A549 (cell line): ENCODE measurements at regions not wholly inside any gene's neighbourhood (a gene's known extent, or its start where the extent isn't known, plus 50 kb on each side); places are given as distances from the start of the nearest gene placed in this dataset.

Source experiments
- ATAC-seq, 2 experiments: fragments of 200-7000 bp in 1 of 2; fragments of >200 bp in 1 of 2; cut with Nextera tagmentation in 1 of 2; cut with Tn5 transposase in 1 of 2; 3 replicates each; pipeline versions ENCODE4 v1.8.0 to v1.9.1; 2018 to 2020; ENCODE audit warnings: mild to moderate bottlenecking in 1 of 2, moderate library complexity in 1 of 2
- CTCF ChIA-PET: fragments of 300-600 bp; sonication (Branson Sonifier 250); formaldehyde crosslinking; extraction: SDS; loops from one replicate; lab custom pipeline; 2021; ENCODE audit warnings: antibody characterized with exemption, inconsistent platforms; lab: Yijun Ruan, JAX
- POLR2A ChIA-PET: fragments of 350-600 bp; formaldehyde crosslinking; extraction: SDS; loops from one replicate; lab custom pipeline; 2021; ENCODE audit warnings: antibody characterized with exemption, inconsistent platforms; lab: Yijun Ruan, JAX
- DNase-seq, 2 experiments: peaks; one replicate each; pipeline versions ENCODE4 v3.0.0 to v3.0.0-alpha.2; 2011 to 2016; ENCODE audit warnings: low read depth in 1 of 2, low spot score in 1 of 2
- FAIRE-seq: peaks from 2 replicates; lab custom pipeline; 2011; peaks lifted over from hg19 to GRCh38; lab: Jason Lieb, UNC
- H3K27ac ChIP-seq, 2 experiments: fragments of >200 bp; sonication (Bioruptor Twin); formaldehyde crosslinking; 3 replicates each; pipeline ENCODE4 v1.5.1; 2016 to 2017
- H3K4me1 ChIP-seq: fragments of >200 bp; sonication (Bioruptor Twin); formaldehyde crosslinking; 3 replicates; pipeline ENCODE4 v1.6.1; 2016
- H3K4me2 ChIP-seq: fragments of >200 bp; sonication (Bioruptor Twin); formaldehyde crosslinking; 3 replicates; pipeline ENCODE4 v1.6.1; 2016
- H3K4me3 ChIP-seq: fragments of >200 bp; sonication (Bioruptor Twin); formaldehyde crosslinking; 3 replicates; pipeline ENCODE4 v1.5.1; 2016
- H3K9me3 ChIP-seq: fragments of >200 bp; sonication (Bioruptor Twin); formaldehyde crosslinking; 3 replicates; pipeline ENCODE4 v1.6.1; 2016
- BHLHE40 ChIP-seq: IDR thresholded peaks from 2 replicates; pipeline ENCODE4 v1.6.1; 2012; ENCODE audit warnings: low read depth, low read length, inconsistent platforms
- CBX8 ChIP-seq: fragments of 200-600 bp; sonication (generic); IDR thresholded peaks from 2 replicates; pipeline ENCODE4 v1.6.1; 2016
- CEBPB ChIP-seq, 2 experiments: fragments of >200 bp in 1 of 2; sonication (Bioruptor Twin) in 1 of 2; formaldehyde crosslinking in 1 of 2; IDR thresholded peaks; 2 replicates each; pipeline ENCODE4 v1.6.1; 2012 to 2016
- CHD4 ChIP-seq: fragments of 200-600 bp; sonication (generic); IDR thresholded peaks from 2 replicates; pipeline ENCODE4 v1.6.1; 2016; ENCODE audit warnings: antibody characterized with exemption, mild to moderate bottlenecking, borderline replicate concordance
- EHF ChIP-seq: fragments of 250-450 bp; sonication (Bioruptor Pico); IDR thresholded peaks from 2 replicates; pipeline ENCODE4 v1.5.0; 2020; ENCODE audit warnings: mild to moderate bottlenecking
- FOSB ChIP-seq: fragments of 250-450 bp; sonication (Bioruptor Pico); IDR thresholded peaks from 2 replicates; pipeline ENCODE4 v1.5.0; 2020; ENCODE audit warnings: mild to moderate bottlenecking, moderate library complexity
- FOSL2 ChIP-seq, 2 experiments: fragments of 450-650 bp in 1 of 2; fragments of >200 bp in 1 of 2; sonication (Bioruptor Twin) in 1 of 2; formaldehyde crosslinking; IDR thresholded peaks; 2 replicates each; pipeline versions ENCODE4 v1.5.0 to v1.6.1; 2016 to 2020; ENCODE audit warnings: mild to moderate bottlenecking in 1 of 2, moderate library complexity in 1 of 2
- HDAC2 ChIP-seq: fragments of 200-600 bp; sonication (generic); IDR thresholded peaks from 2 replicates; pipeline ENCODE4 v1.6.1; 2016
- HEYL ChIP-seq: fragments of 250-450 bp; sonication (Bioruptor Pico); IDR thresholded peaks from 2 replicates; pipeline ENCODE4 v1.8.0; 2021; ENCODE audit warnings: mild to moderate bottlenecking, moderate library complexity
- HOXA7 ChIP-seq: fragments of 250-450 bp; sonication (Bioruptor Pico); IDR thresholded peaks from 2 replicates; pipeline ENCODE4 v1.5.0; 2020; ENCODE audit warnings: mild to moderate bottlenecking, moderate library complexity
- JUN ChIP-seq, 2 experiments: fragments of >200 bp; sonication (Bioruptor Twin); formaldehyde crosslinking; IDR thresholded peaks; 2 replicates in 1 of 2; 3 replicates in 1 of 2; pipeline ENCODE4 v1.6.1; 2016 to 2017
- KDM5A ChIP-seq: fragments of 200-600 bp; sonication (generic); IDR thresholded peaks from 2 replicates; pipeline ENCODE4 v1.6.1; 2016; ENCODE audit warnings: antibody characterized with exemption, mild to moderate bottlenecking
- MAFK ChIP-seq: fragments of 450-650 bp; IDR thresholded peaks from 2 replicates; pipeline ENCODE4 v1.6.1; 2014; ENCODE audit not compliant: partially characterized antibody
- NPAS2 ChIP-seq: fragments of 250-450 bp; sonication (Bioruptor Pico); IDR thresholded peaks from 2 replicates; pipeline ENCODE4 v1.8.0; 2022; ENCODE audit warnings: mild to moderate bottlenecking, moderate library complexity, borderline replicate concordance
- PHF8 ChIP-seq: fragments of 200-600 bp; sonication (generic); IDR thresholded peaks from 2 replicates; pipeline ENCODE4 v1.6.1; 2016; ENCODE audit warnings: low read depth, mild to moderate bottlenecking, antibody characterized with exemption, moderate library complexity, borderline replicate concordance
- POLR2AphosphoS2 ChIP-seq: conservative IDR thresholded peaks from 2 replicates; pipeline ENCODE4 v1.6.1; 2012; ENCODE audit warnings: low read length, improper control_type of control experiment, inconsistent platforms
- RAD21 ChIP-seq, 2 experiments: fragments of >200 bp in 1 of 2; sonication (Bioruptor Twin) in 1 of 2; formaldehyde crosslinking in 1 of 2; IDR thresholded peaks in 1 of 2; conservative IDR thresholded peaks in 1 of 2; 2 replicates in 1 of 2; 3 replicates in 1 of 2; pipeline ENCODE4 v1.6.1; 2012 to 2018; ENCODE audit warnings: inconsistent platforms in 1 of 2
- SREBF2 ChIP-seq: fragments of 450-650 bp; IDR thresholded peaks from 2 replicates; pipeline ENCODE4 v1.6.1; 2014; ENCODE audit warnings: mild to moderate bottlenecking, moderate library complexity
- ZC3H11A ChIP-seq: fragments of 450-650 bp; IDR thresholded peaks from 2 replicates; pipeline ENCODE4 v1.6.1; 2014; ENCODE audit warnings: antibody characterized with exemption, mild to moderate bottlenecking
- ZSCAN20 ChIP-seq: fragments of 250-450 bp; sonication (Bioruptor Pico); IDR thresholded peaks from 2 replicates; pipeline ENCODE4 v1.8.0; 2022; ENCODE audit warnings: mild to moderate bottlenecking, moderate library complexity
- WGBS: methylation state at CpG from one replicate; pipeline ENCODE4 v1.1.6; 2017; ENCODE audit errors: missing lambda C conversion rate; 5-methylcytosine and 5-hydroxymethylcytosine counted together
- TF ChIP-seq, protein P1 (sequence below): fragments of 200-600 bp; sonication (generic); IDR thresholded peaks from 2 replicates; pipeline ENCODE4 v1.6.1; 2016; ENCODE audit warnings: antibody characterized with exemption, mild to moderate bottlenecking, moderate library complexity
- TF ChIP-seq, protein P2 (sequence below): fragments of >200 bp; sonication (Bioruptor Twin); formaldehyde crosslinking; IDR thresholded peaks from 3 replicates; pipeline ENCODE4 v1.6.1; 2016
- TF ChIP-seq, protein P3 (sequence below): fragments of 150-350 bp; IDR thresholded peaks from 2 replicates; pipeline ENCODE4 v1.6.1; 2014; ENCODE audit warnings: low read depth, mild to moderate bottlenecking, low read length
- TF ChIP-seq, protein P4 (sequence below): fragments of >200 bp; sonication (Bioruptor Twin); formaldehyde crosslinking; IDR thresholded peaks from 2 replicates; pipeline ENCODE4 v1.6.1; 2016
- TF ChIP-seq, protein P5 (sequence below): IDR thresholded peaks from 2 replicates; pipeline ENCODE4 v1.6.1; 2012; ENCODE audit warnings: low read depth, borderline replicate concordance
- TF ChIP-seq, protein P6 (sequence below): IDR thresholded peaks from 2 replicates; pipeline ENCODE4 v1.6.1; 2012

DNA sequence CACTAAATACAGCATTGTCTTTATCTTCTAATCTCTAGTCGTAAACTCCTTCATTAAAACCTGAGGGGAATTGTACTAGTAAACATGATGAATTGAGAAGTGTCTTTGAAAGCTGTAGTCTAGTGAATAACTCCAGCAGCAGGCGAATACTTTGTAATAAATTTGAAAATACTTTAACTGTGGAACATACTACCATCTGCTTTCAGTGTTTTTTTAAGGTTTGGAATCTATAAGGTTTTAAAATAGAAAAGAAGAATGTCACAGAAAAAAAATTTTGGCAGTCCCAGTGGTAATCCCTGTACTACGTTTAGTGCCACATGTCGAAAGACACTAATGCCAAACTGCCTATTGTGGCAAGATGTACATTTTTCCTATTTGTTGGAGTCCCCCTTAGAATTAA, 379.0 kb upstream of the NUDT12 start:
- no peak overlapping the region for H3K4me3 ChIP-seq
- H3K27ac ChIP-seq = no peak overlapping the region
- POLR2A ChIA-PET = no interaction called here
- ATAC-seq = no peak
- 48% methylated on average over 4 of the region's 4 CpGs for WGBS
- H3K9me3 ChIP-seq = no peaks in the 10 kb centered on the region
- no peaks in the 10 kb centered on the region for H3K4me1 ChIP-seq
- TF ChIP-seq, protein P1, sequence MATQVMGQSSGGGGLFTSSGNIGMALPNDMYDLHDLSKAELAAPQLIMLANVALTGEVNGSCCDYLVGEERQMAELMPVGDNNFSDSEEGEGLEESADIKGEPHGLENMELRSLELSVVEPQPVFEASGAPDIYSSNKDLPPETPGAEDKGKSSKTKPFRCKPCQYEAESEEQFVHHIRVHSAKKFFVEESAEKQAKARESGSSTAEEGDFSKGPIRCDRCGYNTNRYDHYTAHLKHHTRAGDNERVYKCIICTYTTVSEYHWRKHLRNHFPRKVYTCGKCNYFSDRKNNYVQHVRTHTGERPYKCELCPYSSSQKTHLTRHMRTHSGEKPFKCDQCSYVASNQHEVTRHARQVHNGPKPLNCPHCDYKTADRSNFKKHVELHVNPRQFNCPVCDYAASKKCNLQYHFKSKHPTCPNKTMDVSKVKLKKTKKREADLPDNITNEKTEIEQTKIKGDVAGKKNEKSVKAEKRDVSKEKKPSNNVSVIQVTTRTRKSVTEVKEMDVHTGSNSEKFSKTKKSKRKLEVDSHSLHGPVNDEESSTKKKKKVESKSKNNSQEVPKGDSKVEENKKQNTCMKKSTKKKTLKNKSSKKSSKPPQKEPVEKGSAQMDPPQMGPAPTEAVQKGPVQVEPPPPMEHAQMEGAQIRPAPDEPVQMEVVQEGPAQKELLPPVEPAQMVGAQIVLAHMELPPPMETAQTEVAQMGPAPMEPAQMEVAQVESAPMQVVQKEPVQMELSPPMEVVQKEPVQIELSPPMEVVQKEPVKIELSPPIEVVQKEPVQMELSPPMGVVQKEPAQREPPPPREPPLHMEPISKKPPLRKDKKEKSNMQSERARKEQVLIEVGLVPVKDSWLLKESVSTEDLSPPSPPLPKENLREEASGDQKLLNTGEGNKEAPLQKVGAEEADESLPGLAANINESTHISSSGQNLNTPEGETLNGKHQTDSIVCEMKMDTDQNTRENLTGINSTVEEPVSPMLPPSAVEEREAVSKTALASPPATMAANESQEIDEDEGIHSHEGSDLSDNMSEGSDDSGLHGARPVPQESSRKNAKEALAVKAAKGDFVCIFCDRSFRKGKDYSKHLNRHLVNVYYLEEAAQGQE = no peak
- no peak for TF ChIP-seq PHF8
- TF ChIP-seq ZSCAN20 = no peak
- no peak for TF ChIP-seq CEBPB (IDR thresholded peaks at IDR 0.05)
- TF ChIP-seq, protein P2, sequence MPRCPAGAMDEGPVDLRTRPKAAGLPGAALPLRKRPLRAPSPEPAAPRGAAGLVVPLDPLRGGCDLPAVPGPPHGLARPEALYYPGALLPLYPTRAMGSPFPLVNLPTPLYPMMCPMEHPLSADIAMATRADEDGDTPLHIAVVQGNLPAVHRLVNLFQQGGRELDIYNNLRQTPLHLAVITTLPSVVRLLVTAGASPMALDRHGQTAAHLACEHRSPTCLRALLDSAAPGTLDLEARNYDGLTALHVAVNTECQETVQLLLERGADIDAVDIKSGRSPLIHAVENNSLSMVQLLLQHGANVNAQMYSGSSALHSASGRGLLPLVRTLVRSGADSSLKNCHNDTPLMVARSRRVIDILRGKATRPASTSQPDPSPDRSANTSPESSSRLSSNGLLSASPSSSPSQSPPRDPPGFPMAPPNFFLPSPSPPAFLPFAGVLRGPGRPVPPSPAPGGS = no peak
- TF ChIP-seq CBX8 = no peak
- no peak for TF ChIP-seq HDAC2
- TF ChIP-seq EHF (CRISPR knock-in tag) = no peak
- TF ChIP-seq SREBF2 = no peak
- no peak for TF ChIP-seq BHLHE40
- no peak for TF ChIP-seq FOSL2 (IDR thresholded peaks at IDR 0.05)
- no peak for TF ChIP-seq FOSL2 (CRISPR knock-in tag; IDR thresholded peaks at IDR 0.05)
- no peak for TF ChIP-seq HEYL (CRISPR knock-in tag)
- no peak for TF ChIP-seq POLR2AphosphoS2
- no peak for TF ChIP-seq RAD21 (conservative IDR thresholded peaks at IDR 0.05 in 1 of 2, IDR thresholded peaks at IDR 0.05 in 1 of 2)
- no peak for TF ChIP-seq MAFK
- TF ChIP-seq, protein P3, sequence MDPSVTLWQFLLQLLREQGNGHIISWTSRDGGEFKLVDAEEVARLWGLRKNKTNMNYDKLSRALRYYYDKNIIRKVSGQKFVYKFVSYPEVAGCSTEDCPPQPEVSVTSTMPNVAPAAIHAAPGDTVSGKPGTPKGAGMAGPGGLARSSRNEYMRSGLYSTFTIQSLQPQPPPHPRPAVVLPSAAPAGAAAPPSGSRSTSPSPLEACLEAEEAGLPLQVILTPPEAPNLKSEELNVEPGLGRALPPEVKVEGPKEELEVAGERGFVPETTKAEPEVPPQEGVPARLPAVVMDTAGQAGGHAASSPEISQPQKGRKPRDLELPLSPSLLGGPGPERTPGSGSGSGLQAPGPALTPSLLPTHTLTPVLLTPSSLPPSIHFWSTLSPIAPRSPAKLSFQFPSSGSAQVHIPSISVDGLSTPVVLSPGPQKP = no peak
- TF ChIP-seq, protein P4, sequence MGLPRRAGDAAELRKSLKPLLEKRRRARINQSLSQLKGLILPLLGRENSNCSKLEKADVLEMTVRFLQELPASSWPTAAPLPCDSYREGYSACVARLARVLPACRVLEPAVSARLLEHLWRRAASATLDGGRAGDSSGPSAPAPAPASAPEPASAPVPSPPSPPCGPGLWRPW = no peak
- TF ChIP-seq, protein P5, sequence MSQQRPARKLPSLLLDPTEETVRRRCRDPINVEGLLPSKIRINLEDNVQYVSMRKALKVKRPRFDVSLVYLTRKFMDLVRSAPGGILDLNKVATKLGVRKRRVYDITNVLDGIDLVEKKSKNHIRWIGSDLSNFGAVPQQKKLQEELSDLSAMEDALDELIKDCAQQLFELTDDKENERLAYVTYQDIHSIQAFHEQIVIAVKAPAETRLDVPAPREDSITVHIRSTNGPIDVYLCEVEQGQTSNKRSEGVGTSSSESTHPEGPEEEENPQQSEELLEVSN = no peak
- TF ChIP-seq, all 56 proteins: peak for 0
- CTCF ChIA-PET = no interaction called here
- no peak for DNase-seq
- no peak overlapping the region for H3K4me2 ChIP-seq
- no peak for FAIRE-seq

DNA sequence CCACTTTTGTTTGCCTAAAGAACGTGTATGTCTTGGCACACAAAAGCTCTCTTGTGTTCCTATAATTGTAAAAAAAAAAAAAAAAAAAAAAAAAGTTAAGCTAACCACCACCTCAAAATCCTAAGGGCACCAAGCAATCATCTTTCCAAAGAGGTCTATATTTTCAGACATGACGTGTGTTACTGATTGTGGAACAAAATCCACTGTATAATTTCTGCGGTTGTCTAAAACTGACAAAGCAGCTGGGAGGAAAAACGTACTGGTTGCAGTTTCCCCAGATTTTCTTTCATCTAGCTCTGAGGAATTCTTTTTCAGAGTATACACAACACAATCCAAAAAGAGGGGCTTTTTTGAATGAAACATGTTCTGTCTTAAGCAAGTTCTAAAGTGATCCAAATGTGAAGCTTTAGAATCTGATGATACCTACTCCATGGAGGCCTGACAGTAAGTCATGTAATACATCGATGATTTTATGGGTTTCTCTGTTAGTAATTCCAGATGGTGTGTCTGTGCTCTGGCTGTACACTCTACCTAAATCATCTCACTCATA, 375.6 kb upstream of the NUDT12 start:
- Histone ChIP-seq H3K9me3 (no peaks in the 10 kb centered on the region), H3K27ac (no peak overlapping the region), H3K4me3 (no peak overlapping the region), H3K4me1 (no peaks in the 10 kb centered on the region), H3K4me2 (no peak overlapping the region)
- FAIRE-seq = no peak
- no peak for DNase-seq
- 34% methylated on average over 5 of the region's 5 CpGs for WGBS
- ChIA-PET POLR2A (no interaction called here), CTCF (no interaction called here)
- ATAC-seq = no peak
- no peak for TF ChIP-seq RAD21 (conservative IDR thresholded peaks at IDR 0.05 in 1 of 2, IDR thresholded peaks at IDR 0.05 in 1 of 2)
- no peak for TF ChIP-seq EHF (CRISPR knock-in tag)
- TF ChIP-seq, protein P4 = no peak
- TF ChIP-seq NPAS2 (CRISPR knock-in tag) = no peak
- no peak for TF ChIP-seq JUN (IDR thresholded peaks at IDR 0.05)
- TF ChIP-seq FOSL2 (IDR thresholded peaks at IDR 0.05) = no peak
- TF ChIP-seq FOSL2 (CRISPR knock-in tag; IDR thresholded peaks at IDR 0.05) = no peak
- TF ChIP-seq ZC3H11A = no peak
- no peak for TF ChIP-seq MAFK
- TF ChIP-seq CHD4 = no peak
- no peak for TF ChIP-seq FOSB (CRISPR knock-in tag)
- TF ChIP-seq, protein P6, sequence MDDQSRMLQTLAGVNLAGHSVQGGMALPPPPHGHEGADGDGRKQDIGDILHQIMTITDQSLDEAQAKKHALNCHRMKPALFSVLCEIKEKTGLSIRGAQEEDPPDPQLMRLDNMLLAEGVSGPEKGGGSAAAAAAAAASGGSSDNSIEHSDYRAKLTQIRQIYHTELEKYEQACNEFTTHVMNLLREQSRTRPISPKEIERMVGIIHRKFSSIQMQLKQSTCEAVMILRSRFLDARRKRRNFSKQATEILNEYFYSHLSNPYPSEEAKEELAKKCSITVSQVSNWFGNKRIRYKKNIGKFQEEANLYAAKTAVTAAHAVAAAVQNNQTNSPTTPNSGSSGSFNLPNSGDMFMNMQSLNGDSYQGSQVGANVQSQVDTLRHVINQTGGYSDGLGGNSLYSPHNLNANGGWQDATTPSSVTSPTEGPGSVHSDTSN = no peak
- TF ChIP-seq KDM5A = no peak
- no peak for TF ChIP-seq HOXA7 (CRISPR knock-in tag)
- TF ChIP-seq, all 56 proteins: peak for 0
